Globus pallidus (tissue), 1 donor: ENCODE measurements at regions not wholly inside any gene's neighbourhood (a gene's known extent, or its start where the extent isn't known, plus 50 kb on each side); places are given as distances from the start of the nearest gene placed in this dataset.
"Not testable (repeated sequence)": the region's sequence is repeated elsewhere in the genome, so short reads cannot be mapped to it uniquely, and the experiment has no call there.

Experiments
- DNase-seq: peaks from one replicate; pipeline ENCODE4 v3.0.0-alpha.2; 2015; ENCODE audit warnings: low spot score

- DNase-seq, result no peak
Measured at GRCh38 chr17:5747276-5747675, 163.0 kb upstream of the NLRP1 start.

GRCh38 chr17:5747964-5748363, 163.7 kb upstream of the NLRP1 start:
- DNase-seq, result no peak

- no peak for DNase-seq
Measured at GRCh38 chr17:5753421-5753820, 169.1 kb upstream of the NLRP1 start.

- no peak for DNase-seq
Measured at GRCh38 chr17:5757314-5757907, 173.1 kb upstream of the NLRP1 start.

GRCh38 chr17:5758651-5759050, 174.3 kb upstream of the NLRP1 start:
- no peak for DNase-seq

- no peak for DNase-seq
Measured at GRCh38 chr17:5759501-5759925, 175.2 kb upstream of the NLRP1 start.

GRCh38 chr17:5762191-5762590, 177.9 kb upstream of the NLRP1 start:
- no peak for DNase-seq

- no peak for DNase-seq
Measured at GRCh38 chr17:5763595-5764306, 179.4 kb upstream of the NLRP1 start.

- DNase-seq, result no peak
Measured at GRCh38 chr17:5769593-5770354, 185.5 kb upstream of the NLRP1 start.

GRCh38 chr17:5770441-5771270, 186.3 kb upstream of the NLRP1 start:
- DNase-seq, result no peak

GRCh38 chr17:5771271-5771577, 186.9 kb upstream of the NLRP1 start:
- DNase-seq, result not testable (repeated sequence)

GRCh38 chr17:5772017-5772416, 187.7 kb upstream of the NLRP1 start:
- DNase-seq, result not testable (repeated sequence)

GRCh38 chr17:5772720-5773119, 188.4 kb upstream of the NLRP1 start:
- no peak for DNase-seq

GRCh38 chr17:5773816-5774360, 189.6 kb upstream of the NLRP1 start:
- no peak for DNase-seq

- DNase-seq, result no peak
Measured at GRCh38 chr17:5775098-5775497, 190.8 kb upstream of the NLRP1 start.

GRCh38 chr17:5780476-5780875, 196.2 kb upstream of the NLRP1 start:
- DNase-seq, result no peak

- no peak for DNase-seq
Measured at GRCh38 chr17:5781236-5781927, 197.1 kb upstream of the NLRP1 start.

- DNase-seq, result no peak
Measured at GRCh38 chr17:5783269-5783668, 199.0 kb upstream of the NLRP1 start.

GRCh38 chr17:5783851-5784250, 199.5 kb upstream of the NLRP1 start:
- no peak for DNase-seq

- no peak for DNase-seq
Measured at GRCh38 chr17:5784791-5785190, 200.5 kb upstream of the NLRP1 start.

- DNase-seq, result no peak
Measured at GRCh38 chr17:5785338-5785737, 201.0 kb upstream of the NLRP1 start.
